GM12892 (cell line): ENCODE measurements at regions not wholly inside any gene's neighbourhood (a gene's known extent, or its start where the extent isn't known, plus 50 kb on each side); places are given as distances from the start of the nearest gene placed in this dataset.

Experiments
- POLR2A ChIP-seq: IDR thresholded peaks from 2 replicates; pipeline ENCODE4 v1.6.1; 2011; ENCODE audit warnings: low read depth, low read length, control low read depth
- POLR2AphosphoS5 ChIP-seq: IDR thresholded peaks from 2 replicates; pipeline ENCODE4 v1.6.1; 2011; ENCODE audit warnings: low read depth, low read length, control low read depth
- TAF1 ChIP-seq: IDR thresholded peaks from 2 replicates; pipeline ENCODE4 v1.6.1; 2011; ENCODE audit warnings: low read depth, mild to moderate bottlenecking, control low read depth, low read length, borderline replicate concordance

GRCh38 chr5:2611659-2612058 lies 139.8 kb downstream of the IRX2 start:
- TF ChIP-seq POLR2A = no peak
- TF ChIP-seq POLR2AphosphoS5 = no peak
- TF ChIP-seq TAF1 = no peak
